ENCODE measurements at regions not wholly inside any gene's neighbourhood (a gene's known extent, or its start where the extent isn't known, plus 50 kb on each side); places are given as distances from the start of the nearest gene placed in this dataset.

DNA sequence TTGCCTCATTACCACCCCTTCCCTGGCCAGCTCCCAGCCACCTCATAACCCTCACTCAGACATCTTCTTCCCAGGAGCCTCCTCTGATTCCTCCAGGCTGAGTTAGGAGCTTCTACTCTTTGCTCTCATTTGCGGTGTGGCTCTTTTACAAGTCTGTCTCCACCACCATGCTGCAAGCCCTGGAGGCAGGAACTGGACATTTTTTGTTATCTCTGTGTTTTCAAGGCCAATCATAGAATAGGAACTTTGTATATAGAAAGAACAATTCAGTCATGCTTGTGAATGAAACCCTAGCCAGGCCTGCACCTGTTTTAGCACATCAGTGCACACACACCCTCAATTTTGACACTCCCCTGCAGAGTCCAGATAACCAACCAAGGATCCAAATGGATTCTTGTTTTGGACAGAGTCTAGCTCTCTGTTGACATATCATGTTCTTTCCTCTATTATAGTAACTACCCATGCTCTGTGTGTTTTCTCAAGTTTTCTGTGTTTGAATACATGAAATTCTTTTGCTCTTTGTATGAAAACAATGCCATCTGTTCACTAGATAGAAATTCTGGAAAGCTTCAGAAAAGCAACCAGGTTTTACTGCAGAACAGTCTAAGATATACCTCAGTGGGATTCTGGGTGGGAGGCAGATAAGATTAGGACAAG is 60.9 kb upstream of the ZNF648 start:
- no peak for DNase-seq (ENCODE audit: low read depth in 2 of 2)

- no peak for DNase-seq (ENCODE audit: low read depth in 2 of 2)
Observed at GRCh38 chr1:182121787-182122186, 60.3 kb upstream of the ZNF648 start.

- DNase-seq (ENCODE audit: low read depth in 2 of 2): no peak
Observed at GRCh38 chr1:182120411-182121258, 59.1 kb upstream of the ZNF648 start.

- no peak for DNase-seq (ENCODE audit: low read depth in 2 of 2)
Observed at GRCh38 chr1:182119631-182120030, 58.1 kb upstream of the ZNF648 start.

DNA sequence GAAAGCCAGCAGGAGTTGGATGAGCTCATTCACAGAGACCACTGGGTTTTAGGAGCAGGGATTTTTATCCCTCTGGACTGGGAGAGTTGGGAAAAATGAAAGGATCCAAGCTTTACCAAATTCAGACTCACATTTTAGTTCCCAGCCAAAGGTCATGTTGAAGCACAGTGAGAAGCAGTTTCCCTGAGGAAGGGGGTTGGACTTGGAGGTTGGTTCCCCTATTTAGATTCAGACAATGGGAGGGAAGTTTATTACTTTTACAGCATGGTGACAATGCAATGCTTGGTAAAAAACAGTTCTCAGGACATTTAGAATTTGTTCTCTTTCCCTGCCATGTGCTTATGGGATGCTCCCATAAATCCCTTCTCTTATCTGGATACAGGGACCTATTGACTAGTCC is 57.3 kb upstream of the ZNF648 start:
- DNase-seq (ENCODE audit: low read depth in 2 of 2): no peak

- DNase-seq (ENCODE audit: low read depth in 2 of 2): no peak
Observed at GRCh38 chr1:182114627-182115023, 53.1 kb upstream of the ZNF648 start.

DNA sequence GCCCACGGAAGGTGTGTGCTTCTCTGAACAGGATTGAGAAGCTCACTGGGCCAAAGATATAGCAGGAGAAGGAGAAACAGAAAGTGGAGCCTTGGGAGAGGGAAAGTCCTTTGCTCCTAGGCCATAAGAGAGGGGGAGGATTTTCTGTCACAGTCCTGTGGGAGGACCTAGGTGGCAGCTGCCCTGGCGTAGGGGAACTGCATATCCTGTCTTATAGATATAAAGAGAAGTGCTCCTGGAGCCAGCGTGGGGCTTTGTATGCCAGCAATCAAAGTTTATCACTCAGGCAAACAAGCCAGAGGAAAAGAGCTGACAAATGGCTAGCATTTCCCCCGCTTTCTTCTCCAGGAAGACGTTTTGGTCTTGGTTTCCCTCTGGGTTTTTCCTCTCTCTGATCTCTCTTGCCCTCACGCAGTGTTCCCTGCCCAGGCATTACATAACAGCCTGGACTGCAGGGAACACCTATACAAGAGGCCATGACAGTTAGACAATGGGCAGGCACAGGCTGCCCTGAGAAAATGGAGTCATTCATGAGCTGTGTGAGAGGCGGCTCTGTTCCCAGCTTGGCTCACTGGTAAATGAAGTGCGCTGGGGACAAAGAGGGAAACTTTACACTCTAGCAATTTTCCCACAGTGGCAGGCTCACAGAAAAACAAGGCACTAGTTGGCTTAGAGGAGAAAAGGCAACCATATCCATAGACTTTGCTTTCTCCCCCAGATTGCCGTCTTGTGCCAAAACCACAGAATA is 52.5 kb upstream of the ZNF648 start:
- DNase-seq (ENCODE audit: low read depth in 2 of 2): no peak

GRCh38 chr1:182111496-182111895 is 50.0 kb upstream of the ZNF648 start:
- no peak for DNase-seq (ENCODE audit: low read depth in 2 of 2)

All from stimulated activated CD4-positive, alpha-beta T cell treated with anti-CD3 and anti-CD28 coated beads, Interleukin-4, amount 100 ng/mL, for 48 hours (primary cell).